Medulla oblongata (tissue), 1 donor: ENCODE measurements at regions not wholly inside any gene's neighbourhood (a gene's known extent, or its start where the extent isn't known, plus 50 kb on each side); places are given as distances from the start of the nearest gene placed in this dataset.

Experiments used
- DNase-seq: peaks from one replicate; pipeline ENCODE4 v3.0.0-alpha.2; 2015; ENCODE audit errors: extremely low spot score

DNA sequence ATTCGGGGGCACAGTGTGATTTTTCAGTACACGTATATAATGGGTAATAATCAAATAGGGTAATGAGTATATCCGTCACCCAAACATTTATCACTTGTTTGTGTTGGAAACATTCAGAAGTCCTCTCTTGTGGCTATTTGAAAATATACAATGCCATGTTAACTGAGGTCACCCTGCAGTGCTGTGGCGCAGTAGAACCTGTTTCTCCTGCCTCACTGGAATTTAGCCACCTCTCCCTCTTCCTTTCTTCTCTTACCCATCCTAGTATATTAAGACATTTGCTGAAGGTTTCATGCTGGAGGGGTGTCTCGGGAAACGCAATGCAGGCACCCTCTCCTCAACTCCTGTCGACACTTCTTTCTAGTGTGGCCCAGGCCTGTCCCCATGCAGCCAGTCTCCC lies 425.3 kb upstream of the MKI67 start:
- DNase-seq, result no peak

DNA sequence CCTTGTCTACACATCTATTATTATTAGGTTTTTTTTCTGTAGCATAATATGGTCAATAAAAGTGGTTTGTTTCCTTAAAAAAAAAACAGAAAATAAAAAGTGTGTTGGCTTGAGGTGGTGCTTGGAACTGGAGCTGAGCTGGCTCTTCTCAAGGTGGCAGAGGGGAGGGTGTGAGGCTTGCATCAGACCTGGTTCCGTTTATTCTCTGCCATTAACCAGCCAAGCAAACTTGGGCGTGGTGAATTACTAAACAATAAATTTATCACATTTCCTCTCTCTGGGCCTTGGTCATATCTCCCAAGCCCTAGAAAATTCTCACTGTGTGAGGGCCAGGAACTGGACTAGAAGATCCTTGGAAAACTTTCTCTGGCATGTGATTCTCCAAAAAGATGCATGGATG lies 427.5 kb upstream of the MKI67 start:
- no peak for DNase-seq

DNA sequence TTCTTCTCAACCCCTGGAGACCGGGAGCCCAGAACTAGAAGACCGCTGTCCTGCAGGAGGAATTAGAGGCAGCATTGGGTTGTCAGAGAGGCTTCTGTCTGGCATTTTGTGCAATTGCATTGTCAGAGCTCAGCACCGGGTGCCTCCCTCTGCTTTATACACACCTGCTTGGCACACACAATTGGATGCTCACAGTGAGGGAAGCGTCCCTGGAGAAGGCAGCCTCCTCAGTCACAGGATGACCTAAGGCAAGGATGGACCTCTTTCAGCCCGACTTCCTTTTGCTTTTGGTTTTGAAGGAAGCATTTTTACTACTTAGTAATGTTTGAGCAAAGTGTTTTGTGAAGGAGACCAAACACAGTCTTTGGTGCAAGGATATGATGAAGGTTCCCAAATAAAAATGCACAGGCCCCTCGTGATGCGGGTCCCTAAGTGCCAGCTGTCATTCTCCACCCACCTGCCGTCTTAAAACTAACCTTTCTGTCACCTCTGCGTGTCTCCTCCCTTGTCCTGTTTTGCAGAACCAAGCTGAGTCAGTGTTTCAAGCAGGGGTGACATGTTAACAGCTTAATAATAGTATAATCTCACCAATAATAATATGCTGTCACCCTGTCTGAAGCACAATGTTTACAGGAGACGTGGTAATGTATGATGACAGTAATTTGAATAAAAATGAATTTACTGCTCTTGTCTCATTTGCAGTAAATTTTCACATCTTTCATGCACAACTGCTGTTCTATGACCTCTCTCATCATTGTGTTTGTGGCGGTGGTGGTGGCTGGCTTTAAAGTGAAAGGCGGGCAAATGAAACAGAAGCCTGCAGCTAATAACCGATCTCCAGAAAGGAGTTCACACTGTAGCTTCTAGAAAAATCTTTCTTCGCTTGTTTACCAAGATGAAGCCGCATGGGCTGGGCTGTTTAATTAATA lies 430.2 kb upstream of the MKI67 start:
- no peak for DNase-seq

DNA sequence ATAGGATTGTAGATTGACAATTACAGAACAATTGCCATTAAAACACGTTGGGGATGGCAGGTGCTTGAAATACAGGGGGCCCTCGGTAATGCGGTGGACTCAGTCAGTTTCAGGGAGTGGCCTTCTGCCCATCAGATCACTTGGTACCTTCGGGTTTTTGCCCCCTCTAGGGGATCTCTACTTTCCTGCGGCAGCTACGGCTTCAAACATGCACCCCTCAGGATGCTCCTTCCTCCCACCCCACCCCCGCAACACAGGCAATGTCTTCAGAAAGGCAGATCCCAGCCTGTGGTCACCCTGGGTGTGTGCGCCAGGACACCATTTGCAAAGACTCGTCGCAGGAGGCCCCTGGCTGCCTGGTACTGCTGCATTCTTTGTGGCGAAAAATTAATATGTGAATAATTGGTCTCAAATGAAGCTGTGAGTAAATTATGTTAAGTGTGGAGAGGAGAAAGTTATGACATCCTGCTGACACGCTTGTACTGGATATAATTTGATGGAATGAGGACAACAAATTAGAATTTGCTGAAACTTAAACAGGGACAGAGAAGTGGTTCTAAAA lies 431.0 kb upstream of the MKI67 start:
- no peak for DNase-seq

DNA sequence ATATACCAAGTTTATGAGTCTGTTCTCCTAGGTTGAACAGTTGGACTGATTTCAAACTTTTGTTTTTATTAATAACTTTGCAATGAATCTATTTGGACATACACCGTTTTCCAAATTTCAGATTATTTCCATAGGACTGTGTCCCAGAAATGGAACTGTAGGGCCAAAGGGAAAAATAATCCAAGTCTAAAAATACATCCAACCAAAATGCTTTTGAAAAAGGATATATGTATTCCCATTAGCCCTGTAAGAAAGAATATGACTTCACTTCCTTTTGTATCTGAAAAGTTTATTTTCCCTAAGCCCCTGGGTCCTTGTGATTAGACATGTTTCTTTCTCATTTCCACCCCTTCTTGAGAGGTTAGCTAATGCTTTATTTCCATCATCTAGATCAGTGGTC lies 434.2 kb upstream of the MKI67 start:
- DNase-seq, result no peak

DNA sequence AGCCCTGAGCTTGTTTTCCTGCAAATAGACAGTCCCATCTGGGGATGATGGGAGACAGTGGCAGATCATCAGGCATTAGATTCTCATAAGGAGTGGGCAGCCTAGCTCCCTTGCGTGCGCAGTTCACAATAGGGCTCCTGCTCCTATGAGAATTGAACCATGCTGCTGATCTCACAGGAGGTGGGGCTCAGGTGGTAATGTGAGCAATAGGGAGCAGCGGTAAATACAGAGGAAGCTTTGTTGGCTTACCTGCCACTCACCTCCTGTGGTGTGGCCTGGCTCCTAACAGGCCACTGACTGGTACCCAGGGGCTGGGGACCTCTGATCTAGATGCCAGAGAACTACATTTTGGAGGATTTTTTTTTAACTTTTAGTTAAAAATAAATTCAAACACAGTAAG lies 434.8 kb upstream of the MKI67 start:
- no peak for DNase-seq

DNA sequence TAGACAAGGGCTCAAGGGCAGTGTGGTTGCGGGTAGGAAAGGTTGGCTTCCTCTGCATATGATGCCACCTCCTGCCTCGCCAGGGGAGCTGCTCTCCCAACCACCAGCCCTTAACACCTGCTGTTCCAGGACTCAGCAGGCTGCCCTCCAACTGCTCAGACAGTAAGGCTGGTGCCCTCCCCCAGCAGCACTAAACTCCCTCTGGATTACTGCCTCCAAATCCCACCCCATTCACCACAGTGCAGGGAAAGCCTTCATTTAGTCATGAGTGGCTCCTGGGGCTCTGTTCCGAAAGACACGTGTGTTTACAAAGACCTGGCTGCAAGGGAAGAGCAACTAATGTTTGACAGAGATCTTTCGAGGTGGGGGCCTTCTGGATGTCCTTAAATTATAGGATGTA lies 437.2 kb upstream of the MKI67 start:
- no peak for DNase-seq

DNA sequence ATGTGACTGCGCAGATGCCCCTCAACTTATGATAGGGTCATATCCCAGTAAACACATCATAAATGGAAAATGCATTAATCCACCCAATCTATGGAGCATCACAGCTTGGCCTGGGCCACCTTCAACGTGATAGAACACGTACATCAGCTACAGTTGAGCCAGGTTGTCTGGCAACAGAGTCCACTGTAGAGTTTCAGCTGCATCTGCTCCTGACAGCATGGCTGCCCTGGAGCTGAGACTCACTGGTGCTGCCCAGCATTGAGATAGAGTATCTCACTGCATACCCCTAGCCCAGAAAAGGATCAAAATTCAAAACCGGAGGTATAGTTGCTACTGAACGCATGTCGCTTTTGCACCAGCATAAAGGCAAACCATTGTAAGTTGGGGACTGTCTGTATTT lies 437.7 kb upstream of the MKI67 start:
- DNase-seq, result no peak

DNA sequence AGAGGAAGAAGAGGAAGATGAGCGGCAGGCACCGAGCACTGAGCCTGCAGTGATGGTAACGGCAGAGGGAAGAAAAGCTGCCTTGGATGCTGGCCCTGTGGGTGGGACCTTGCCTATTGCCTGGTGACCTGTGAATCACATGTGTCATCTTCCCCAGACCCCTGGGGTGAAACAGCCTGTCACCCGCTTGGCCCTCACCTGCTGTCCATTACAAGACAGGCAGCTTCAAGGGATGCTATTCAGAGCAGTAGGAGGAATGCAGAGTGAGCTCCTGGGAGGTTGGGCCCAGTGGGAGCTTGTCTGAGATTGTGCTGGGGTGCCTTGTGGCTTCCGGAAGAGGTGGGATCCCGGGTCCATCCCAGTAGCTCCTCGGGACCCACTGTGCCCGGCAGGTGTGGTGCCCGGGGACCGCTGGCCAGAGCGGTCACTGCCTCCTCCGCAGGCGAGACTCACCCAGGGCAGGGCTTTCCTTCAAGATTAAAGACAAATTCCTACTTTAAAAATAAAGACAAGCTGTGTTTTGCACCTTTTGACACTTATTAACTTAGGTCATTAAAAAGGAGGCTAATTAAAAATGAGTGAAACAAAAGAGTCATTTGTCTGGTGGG lies 440.2 kb upstream of the MKI67 start:
- DNase-seq, result no peak

DNA sequence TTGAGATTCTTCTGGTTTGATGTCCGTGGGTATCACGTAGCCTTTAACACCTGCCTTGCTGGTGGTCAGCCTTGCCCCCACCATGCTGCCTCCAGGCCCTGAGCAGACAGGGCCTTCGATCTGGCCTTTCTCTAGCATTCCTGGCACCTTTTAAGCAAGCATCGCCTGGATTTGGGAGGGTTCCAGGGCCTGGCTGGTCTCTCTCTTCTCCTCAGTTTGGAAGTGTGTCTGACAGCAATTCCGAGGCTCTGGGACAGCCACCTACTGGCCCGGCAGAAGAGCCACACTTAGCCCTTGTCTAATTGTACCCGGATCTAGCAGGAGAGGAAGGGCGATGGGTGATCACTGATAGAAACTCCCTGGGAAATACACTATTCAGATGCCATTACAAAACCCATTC lies 441.3 kb upstream of the MKI67 start:
- peak; percentile 10 for DNase-seq

DNA sequence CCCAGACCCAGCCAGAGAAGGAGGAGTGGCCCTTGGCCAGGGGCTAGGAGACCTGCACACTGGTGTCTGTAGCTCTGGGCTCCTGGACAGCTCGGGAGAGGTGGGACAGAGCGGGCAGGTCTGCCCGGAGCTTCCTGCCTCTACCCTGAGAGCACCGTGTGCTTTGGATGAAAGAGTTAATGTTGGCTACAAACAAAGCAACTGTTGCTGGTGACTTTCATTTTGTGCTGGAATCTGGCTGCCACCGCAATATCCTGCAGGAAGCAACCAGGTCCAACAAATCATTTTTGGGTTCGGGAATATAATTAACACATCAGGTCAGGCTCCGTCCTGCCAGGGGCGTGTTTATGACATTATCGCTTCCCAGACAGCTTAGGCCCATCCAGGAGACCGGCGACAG lies 441.8 kb upstream of the MKI67 start:
- no peak for DNase-seq

DNA sequence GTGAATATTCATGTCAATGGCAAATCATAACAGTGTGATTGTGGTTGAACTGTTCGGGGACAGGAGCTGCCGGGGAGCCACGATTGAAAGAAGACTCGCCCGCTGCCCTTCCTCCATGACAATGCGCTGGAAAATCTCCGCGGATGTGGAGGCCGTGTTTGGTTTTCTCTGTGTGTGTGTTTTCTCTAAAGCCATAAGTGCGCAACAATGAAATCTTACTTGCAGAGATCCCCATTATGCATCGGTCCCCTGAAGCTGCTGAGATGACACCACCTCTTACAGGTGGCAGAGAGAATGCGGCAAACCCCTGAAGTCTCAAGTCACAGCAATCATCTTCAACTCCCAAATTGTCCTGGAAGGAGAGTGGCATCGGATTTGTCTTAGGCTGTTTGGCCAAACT lies 442.3 kb upstream of the MKI67 start:
- no peak for DNase-seq

DNA sequence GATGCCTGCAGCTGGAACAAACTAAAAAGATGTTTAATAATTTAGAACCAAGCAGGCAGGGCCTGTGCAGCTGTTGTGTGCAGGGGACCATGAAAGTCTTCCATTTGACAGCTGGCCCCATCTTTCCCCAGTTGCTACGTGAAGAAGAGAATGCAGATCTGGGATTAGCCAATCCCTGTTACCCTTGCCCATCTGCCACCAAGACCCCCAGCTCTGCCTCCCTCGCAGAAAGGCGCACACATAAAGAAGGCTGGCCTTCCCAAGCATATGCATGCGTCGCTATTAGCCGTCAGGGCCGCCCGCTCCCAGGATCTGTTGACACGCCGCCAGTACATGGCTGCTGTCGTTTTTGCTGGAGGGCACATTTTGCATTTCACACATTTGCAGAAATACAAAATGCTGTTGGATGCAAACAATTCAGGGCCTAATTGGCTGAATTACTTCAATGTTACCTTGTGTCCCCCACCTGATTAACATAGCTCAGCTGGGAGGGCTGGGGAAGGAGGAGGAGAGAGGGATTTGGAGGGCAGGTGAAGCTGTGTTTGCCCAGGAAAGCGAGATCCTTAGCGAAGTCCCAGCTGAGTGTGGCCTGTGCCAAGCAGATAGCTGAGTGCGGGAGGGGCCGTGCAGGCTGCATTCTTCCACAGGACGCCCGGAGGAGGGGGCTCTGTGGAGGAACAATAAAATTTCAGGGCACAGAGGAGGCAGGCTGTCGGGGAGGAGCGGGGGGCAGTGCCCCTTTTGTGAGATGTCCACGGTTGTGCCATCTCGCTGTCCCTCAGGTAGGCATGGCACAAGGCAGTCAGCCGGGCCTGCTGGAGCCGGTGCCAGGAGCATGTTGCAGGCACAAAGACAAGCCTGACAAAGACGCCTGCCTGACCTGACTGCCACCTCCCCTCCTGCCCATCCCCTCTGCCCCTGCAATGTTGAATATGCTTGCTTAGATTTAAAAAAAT lies 443.0 kb upstream of the MKI67 start:
- no peak for DNase-seq

DNA sequence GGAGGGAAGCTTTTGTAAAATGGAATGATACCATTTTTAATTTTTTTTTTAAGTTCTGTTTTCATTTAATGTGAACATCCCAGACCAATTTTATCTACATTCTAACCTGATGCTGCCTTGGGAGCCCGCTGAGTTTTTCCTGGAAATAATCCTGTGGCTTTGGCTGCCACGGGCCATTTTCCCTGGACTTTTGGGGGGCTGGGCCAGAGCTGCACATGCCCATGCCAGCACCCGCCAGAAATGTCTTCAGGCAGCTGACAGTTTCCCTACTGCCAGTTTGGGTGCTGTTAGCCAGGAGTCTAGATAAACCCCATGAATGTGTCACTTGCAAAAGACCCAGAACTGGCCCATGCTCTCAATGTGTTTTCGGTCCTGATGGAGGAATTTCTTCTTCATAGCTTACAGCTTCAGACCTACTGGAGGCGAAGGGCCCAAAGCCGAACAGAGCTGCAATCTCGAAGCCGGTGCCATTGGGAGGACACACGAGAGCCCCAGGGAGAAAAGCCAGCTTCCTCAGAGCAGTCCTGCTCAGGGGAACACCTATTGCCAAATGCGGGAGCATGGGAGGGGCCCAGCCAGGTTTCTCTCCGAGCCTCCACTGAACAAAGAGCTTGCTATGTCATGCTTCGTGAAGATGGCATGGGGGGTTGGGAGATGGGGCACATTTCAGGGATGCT lies 444.2 kb upstream of the MKI67 start:
- no peak for DNase-seq

DNA sequence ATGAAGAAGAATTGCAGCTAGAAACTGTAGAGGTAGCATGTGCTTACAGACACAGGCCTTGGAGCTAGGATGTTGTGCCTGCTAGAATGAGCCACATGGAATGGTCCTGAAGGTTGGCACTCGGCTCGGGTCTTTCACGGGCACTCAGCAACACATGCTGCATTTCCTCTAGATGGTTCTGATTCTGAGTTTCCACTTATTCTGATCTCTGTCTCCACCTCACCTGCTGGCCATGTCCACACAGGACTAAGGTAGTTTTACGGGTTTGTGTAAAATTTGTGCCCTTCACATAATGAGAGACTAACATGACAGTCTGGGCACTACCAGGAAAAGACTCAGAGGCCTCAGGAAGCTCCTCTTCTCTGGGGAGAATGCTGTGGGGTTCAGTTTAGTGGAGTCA lies 444.8 kb upstream of the MKI67 start:
- DNase-seq, result no peak

DNA sequence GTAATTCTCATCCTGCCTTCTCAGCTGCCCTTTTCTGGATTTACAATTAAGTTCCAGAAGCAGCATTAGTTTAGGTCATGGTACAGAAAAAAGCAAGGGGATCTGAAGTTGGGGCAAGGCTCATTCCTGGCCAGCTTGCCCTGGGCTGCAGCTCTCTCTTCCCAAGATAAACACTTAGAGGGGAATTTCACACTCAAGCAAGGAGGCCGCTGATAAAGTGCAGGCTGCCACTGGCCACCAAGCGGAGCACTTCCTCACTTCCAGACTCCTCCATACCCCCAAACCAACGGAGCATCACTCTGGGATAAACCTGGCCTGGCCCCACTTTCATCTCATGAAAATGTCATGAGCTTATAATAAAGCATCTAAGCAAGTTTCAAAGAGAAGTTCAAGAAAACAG lies 445.5 kb upstream of the MKI67 start:
- no peak for DNase-seq

DNA sequence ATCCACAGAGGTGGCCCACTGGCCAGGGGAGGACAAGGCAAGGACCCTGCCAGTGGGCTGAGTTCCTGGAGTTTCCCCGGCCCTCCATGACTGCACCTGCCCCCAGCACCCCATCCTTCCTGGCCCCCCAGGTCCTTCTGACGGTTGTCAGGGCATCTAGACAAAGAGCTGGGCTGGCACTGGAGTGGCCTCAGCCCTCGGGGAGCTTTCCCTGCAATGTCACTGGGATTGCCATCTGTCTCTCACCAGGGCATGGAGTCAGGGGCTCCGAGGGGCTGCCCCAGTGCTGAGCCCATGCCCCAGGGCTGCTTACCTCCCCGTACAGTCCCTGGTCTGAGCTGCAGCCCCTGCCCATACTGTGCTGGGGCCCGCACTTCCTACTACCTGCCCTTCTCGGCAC lies 446.5 kb upstream of the MKI67 start:
- no peak for DNase-seq

DNA sequence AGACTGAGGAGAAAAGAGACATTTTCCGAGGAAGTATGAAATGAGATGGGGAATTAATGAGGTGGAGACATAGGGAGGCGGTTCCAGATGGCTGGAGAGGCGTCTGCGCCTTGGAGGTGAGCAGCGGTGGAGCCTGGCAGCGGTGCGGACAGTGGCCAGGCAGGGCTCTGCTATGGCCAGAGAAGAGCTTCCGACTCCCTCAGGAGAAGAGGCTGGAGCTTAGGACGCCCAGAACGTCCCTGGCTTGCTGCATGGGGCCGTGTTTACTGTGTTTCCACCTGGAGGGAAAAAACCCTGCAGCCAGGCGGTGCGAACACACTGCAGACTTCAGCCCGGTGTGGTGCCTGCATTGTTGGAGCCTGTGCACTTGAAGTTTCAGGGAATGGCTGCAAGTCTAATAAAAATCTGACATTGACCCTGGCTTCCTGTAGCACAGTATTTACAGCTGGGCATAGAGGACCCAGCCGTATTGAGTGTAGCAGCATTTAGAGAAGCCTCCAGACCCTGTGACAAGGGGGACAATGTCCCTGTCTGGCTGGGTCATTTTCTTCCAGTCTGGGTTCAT lies 447.1 kb upstream of the MKI67 start:
- no peak for DNase-seq

DNA sequence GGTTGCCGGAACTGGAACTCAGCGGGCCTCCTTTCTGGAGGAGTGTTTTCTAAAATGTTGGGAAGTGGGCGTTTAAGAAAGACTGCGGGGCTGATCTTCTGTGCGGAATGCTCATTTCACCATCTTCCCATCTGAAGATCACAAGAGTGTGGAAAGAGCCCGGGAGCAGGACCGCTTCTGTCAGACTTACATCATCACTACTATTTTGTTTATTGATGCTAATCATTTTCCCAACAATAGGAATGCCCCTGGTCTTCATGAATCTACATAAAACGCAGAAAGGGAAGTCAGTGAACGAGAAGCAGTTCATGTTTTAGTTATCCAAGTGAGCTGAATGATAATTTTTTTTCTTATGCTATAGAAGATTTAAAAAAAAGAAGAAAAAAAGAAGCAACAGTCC lies 447.8 kb upstream of the MKI67 start:
- DNase-seq, result no peak

DNA sequence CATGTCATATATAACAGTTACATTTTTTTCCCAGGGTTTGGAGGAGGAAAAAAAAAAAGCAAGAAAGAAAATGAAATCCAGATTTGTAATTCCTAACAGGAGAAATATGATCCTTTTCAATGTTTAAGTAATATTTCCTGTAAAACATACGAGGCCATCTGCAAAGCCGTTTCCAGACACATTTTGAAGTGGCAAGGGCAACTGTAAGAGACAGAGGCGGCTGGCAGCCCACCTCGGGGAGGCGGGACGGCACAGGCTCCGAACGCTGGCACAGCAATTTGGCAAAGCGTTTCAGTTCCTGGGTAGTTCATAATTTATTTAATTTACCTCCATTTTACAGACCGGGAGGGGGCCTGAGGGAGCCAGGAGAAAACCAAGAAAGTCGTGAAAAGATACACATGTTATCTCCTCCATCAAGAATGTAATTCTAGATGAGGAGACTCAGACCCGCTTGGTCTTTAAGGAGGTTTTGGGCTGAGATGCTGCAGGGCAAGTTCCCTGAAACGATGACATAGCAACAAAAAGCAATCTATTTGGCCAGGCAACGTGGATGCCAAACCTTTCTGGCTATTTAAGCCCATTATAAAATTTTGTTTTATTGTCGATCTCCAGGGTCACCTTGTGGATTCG lies 448.5 kb upstream of the MKI67 start:
- no peak for DNase-seq

DNA sequence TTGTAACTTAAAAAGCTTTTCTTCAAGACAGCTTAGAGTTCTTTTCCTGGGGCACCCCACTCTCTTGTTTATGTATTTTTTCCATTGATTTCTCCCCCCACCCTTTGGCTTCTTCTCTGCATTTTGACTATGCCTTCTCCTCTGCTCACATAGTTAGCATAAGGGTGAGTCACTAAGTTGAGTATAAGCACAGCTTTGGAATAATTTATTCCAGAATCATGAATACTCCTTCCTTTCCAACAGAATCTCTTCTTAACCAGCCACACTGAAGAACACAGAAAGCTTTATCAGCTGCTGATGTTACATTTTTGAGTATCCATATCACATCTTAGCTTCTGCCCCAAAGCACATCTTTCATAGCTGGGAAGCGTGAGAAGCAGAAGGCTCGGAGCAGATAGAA lies 449.5 kb upstream of the MKI67 start:
- DNase-seq, result no peak
